ENCODE measurements at regions not wholly inside any gene's neighbourhood (a gene's known extent, or its start where the extent isn't known, plus 50 kb on each side); places are given as distances from the start of the nearest gene placed in this dataset.

- Histone ChIP-seq H3K9ac (ENCODE audit: low read length) (peak overlapping the region; percentile 57), H3K27me3 (ENCODE audit: low read length) (no peaks in the 10 kb centered on the region), H3K36me3 (ENCODE audit: low read depth, low read length) (no peaks in the 10 kb centered on the region), H2AFZ (ENCODE audit: low read length) (no peak overlapping the region), H3K9me3 (ENCODE audit: low read length) (no peaks in the 10 kb centered on the region), H3K4me1 (ENCODE audit: insufficient read depth, low read length) (peaks cover 25% of the 10 kb centered on the region), H3K4me2 (ENCODE audit: low read length) (peak overlapping the region; percentile 65), H4K20me1 (ENCODE audit: low read length) (no peaks in the 10 kb centered on the region), H3F3A (ENCODE audit: low read length, unreplicated experiment) (peaks cover 4% of the 10 kb centered on the region), H3K4me3 (ENCODE audit: low read length) (no peak overlapping the region), H3K79me2 (ENCODE audit: low read length) (no peaks in the 10 kb centered on the region), H3K9me2 (replicated peaks; ENCODE audit: low read length) (no peaks in the 10 kb centered on the region), H3K27ac (ENCODE audit: low read length) (peak overlapping the region; percentile 88)
- intact Hi-C loops (cut with micrococcal nuclease): loop anchor here (1.0 to 5.0 kb wide), 3 partner anchors 49 to 151 kb away; no protein-coding TSS in a partner anchor
- CTCF ChIA-PET: no interaction called here
- no TSS peak for BruUV-seq (replicated peaks)
- ATAC-seq (peak; percentile 97), DNase-seq (peak; percentile 99)
- POLR2A ChIA-PET (ENCODE audit: unreplicated experiment): no interaction called here
- no peak for TF ChIP-seq CTCF (conservative IDR thresholded peaks at IDR 0.05; ENCODE audit: low read depth, low read length)
- no peak for TF ChIP-seq EZH2phosphoT487 (IDR thresholded peaks at IDR 0.05; ENCODE audit: borderline replicate concordance, low read length)
- TF ChIP-seq EZH2 (IDR thresholded peaks at IDR 0.05; ENCODE audit: low read length, unreplicated experiment): no peak
These were observed 102.3 kb downstream of the OSR1 start for GRCh38 chr2:19256121-19256601.

GRCh38 chr2:19255481-19255880 is 102.9 kb downstream of the OSR1 start:
- POLR2A ChIA-PET (ENCODE audit: unreplicated experiment): no interaction called here
- H3F3A ChIP-seq (ENCODE audit: low read length, unreplicated experiment): peaks cover 4% of the 10 kb centered on the region

More at GRCh38 chr2:19255481-19255880, 102.9 kb downstream of the OSR1 start:
- no peaks in the 10 kb centered on the region for H4K20me1 ChIP-seq (ENCODE audit: low read length)
- no peak overlapping the region for H2AFZ ChIP-seq (ENCODE audit: low read length)
- H3K9me3 ChIP-seq (ENCODE audit: low read length): no peaks in the 10 kb centered on the region
- ATAC-seq (peak; percentile 23), DNase-seq (peak; percentile 73)
- no TSS peak for BruUV-seq (replicated peaks)
- no peaks in the 10 kb centered on the region for H3K79me2 ChIP-seq (ENCODE audit: low read length)
- CTCF ChIA-PET: no interaction called here
- no peak overlapping the region for H3K4me3 ChIP-seq (ENCODE audit: low read length)
- H3K4me2 ChIP-seq (ENCODE audit: low read length): peak overlapping the region; percentile 65
- no peaks in the 10 kb centered on the region for H3K9me2 ChIP-seq (replicated peaks; ENCODE audit: low read length)
- no peak for TF ChIP-seq EZH2phosphoT487 (IDR thresholded peaks at IDR 0.05; ENCODE audit: borderline replicate concordance, low read length)
- TF ChIP-seq CTCF (conservative IDR thresholded peaks at IDR 0.05; ENCODE audit: low read depth, low read length): no peak
- no peak for TF ChIP-seq EZH2 (IDR thresholded peaks at IDR 0.05; ENCODE audit: low read length, unreplicated experiment)
- no peaks in the 10 kb centered on the region for H3K36me3 ChIP-seq (ENCODE audit: low read depth, low read length)
- H3K27ac ChIP-seq (ENCODE audit: low read length): peak overlapping the region; percentile 88
- peak overlapping the region; percentile 57 for H3K9ac ChIP-seq (ENCODE audit: low read length)
- intact Hi-C loops (cut with micrococcal nuclease): loop anchor here (5.0 kb wide), 1 partner anchor 108 kb away; no protein-coding TSS in a partner anchor
- H3K27me3 ChIP-seq (ENCODE audit: low read length): no peaks in the 10 kb centered on the region
- peaks cover 25% of the 10 kb centered on the region for H3K4me1 ChIP-seq (ENCODE audit: insufficient read depth, low read length)
